Right lung (tissue), 2 donors: ENCODE measurements at regions not wholly inside any gene's neighbourhood (a gene's known extent, or its start where the extent isn't known, plus 50 kb on each side); places are given as distances from the start of the nearest gene placed in this dataset.

Source experiments
- DNase-seq, 2 donors: peaks; one replicate each; pipeline ENCODE4 v3.0.0-alpha.2; 2013

GRCh38 chr14:85263916-85264675 is 265.8 kb upstream of the FLRT2 start:
- no peak for DNase-seq

GRCh38 chr14:85273099-85273677 is 256.8 kb upstream of the FLRT2 start:
- no peak for DNase-seq

- no peak for DNase-seq
Observed at GRCh38 chr14:85273952-85274351, 256.0 kb upstream of the FLRT2 start.

- no peak for DNase-seq
Observed at GRCh38 chr14:85276161-85276978, 253.6 kb upstream of the FLRT2 start.

- DNase-seq: no peak
Observed at GRCh38 chr14:85276979-85277228, 253.0 kb upstream of the FLRT2 start.

- DNase-seq: no peak
Observed at GRCh38 chr14:85279407-85279806, 250.5 kb upstream of the FLRT2 start.

GRCh38 chr14:85280074-85280473 is 249.9 kb upstream of the FLRT2 start:
- DNase-seq: no peak

- DNase-seq: no peak
Observed at GRCh38 chr14:85281921-85282320, 248.0 kb upstream of the FLRT2 start.

GRCh38 chr14:85288041-85288440 is 241.9 kb upstream of the FLRT2 start:
- no peak for DNase-seq

- no peak for DNase-seq
Observed at GRCh38 chr14:85291731-85292130, 238.2 kb upstream of the FLRT2 start.

GRCh38 chr14:85293612-85294234 is 236.2 kb upstream of the FLRT2 start:
- DNase-seq: no peak

- no peak for DNase-seq
Observed at GRCh38 chr14:85295318-85295717, 234.6 kb upstream of the FLRT2 start.

- DNase-seq: no peak
Observed at GRCh38 chr14:85296456-85297210, 233.3 kb upstream of the FLRT2 start.

GRCh38 chr14:85300107-85300506 is 229.8 kb upstream of the FLRT2 start:
- no peak for DNase-seq

- no peak for DNase-seq
Observed at GRCh38 chr14:85301506-85301905, 228.4 kb upstream of the FLRT2 start.

GRCh38 chr14:85306024-85306423 is 223.9 kb upstream of the FLRT2 start:
- no peak for DNase-seq

- DNase-seq: peak; percentile 13 to 15
Observed at GRCh38 chr14:85308531-85309300, 221.2 kb upstream of the FLRT2 start.

- DNase-seq: no peak
Observed at GRCh38 chr14:85310491-85311272, 219.3 kb upstream of the FLRT2 start.

GRCh38 chr14:85313560-85314207 is 216.3 kb upstream of the FLRT2 start:
- DNase-seq: no peak

GRCh38 chr14:85315290-85315689 is 214.7 kb upstream of the FLRT2 start:
- DNase-seq: no peak
